Liver (tissue), 8 donors: ENCODE measurements at regions not wholly inside any gene's neighbourhood (a gene's known extent, or its start where the extent isn't known, plus 50 kb on each side); places are given as distances from the start of the nearest gene placed in this dataset.

Experiments
- DNase-seq: peaks from one replicate; pipeline ENCODE4 v3.0.0-alpha.2; 2017; ENCODE audit warnings: low spot score
- H3K27ac ChIP-seq, 2 donors: one replicate each; pipeline ENCODE4 v1.7.0; 2013; ENCODE audit warnings: inconsistent platforms in 2 of 2, low read length in 2 of 2, control low read depth in 1 of 2, low read depth in 1 of 2, mild to moderate bottlenecking in 1 of 2
- H3K27me3 ChIP-seq, 4 donors: one replicate each; pipeline versions ENCODE4 v1.6.1 to v1.7.0; 2013; ENCODE audit warnings: low read length in 3 of 4, inconsistent platforms in 1 of 4, mild to moderate bottlenecking in 1 of 4, moderate library complexity in 1 of 4; ENCODE audit not compliant: control insufficient read depth in 4 of 4, insufficient read depth in 4 of 4
- H3K36me3 ChIP-seq, 4 donors: one replicate each; pipeline versions ENCODE4 v1.6.1 to v1.7.0; 2013; ENCODE audit warnings: low read length in 3 of 4, mild to moderate bottlenecking in 3 of 4, low read depth in 1 of 4, moderate library complexity in 1 of 4; ENCODE audit not compliant: control insufficient read depth in 4 of 4, insufficient read depth in 3 of 4
- H3K4me1 ChIP-seq, 4 donors: one replicate each; pipeline versions ENCODE4 v1.6.1 to v1.7.0; 2013; ENCODE audit warnings: low read length in 3 of 4, mild to moderate bottlenecking in 3 of 4, moderate library complexity in 1 of 4; ENCODE audit not compliant: control insufficient read depth in 4 of 4, insufficient read depth in 4 of 4
- H3K4me3 ChIP-seq, 3 donors: one replicate each; pipeline versions ENCODE4 v1.6.1 to v1.7.0; 2013; ENCODE audit warnings: low read length in 3 of 3, control low read depth in 1 of 3, low read depth in 1 of 3, mild to moderate bottlenecking in 1 of 3
- H3K9ac ChIP-seq, 2 donors: one replicate each; pipeline ENCODE4 v1.7.0; 2013; ENCODE audit warnings: low read length in 2 of 2, mild to moderate bottlenecking in 2 of 2, moderate library complexity in 2 of 2, control low read depth in 1 of 2, low read depth in 1 of 2
- H3K9me3 ChIP-seq, 4 donors: one replicate each; pipeline versions ENCODE4 v1.6.1 to v1.7.0; 2013; ENCODE audit warnings: low read length in 3 of 4; ENCODE audit not compliant: control insufficient read depth in 4 of 4
- EGR1 ChIP-seq, 2 donors: IDR thresholded peaks; 2 replicates each; pipeline ENCODE4 v1.6.1; 2016 to 2018; ENCODE audit warnings: antibody characterized with exemption in 2 of 2, low read depth in 2 of 2
- FOXA1 ChIP-seq: IDR thresholded peaks from 2 replicates; pipeline ENCODE4 v1.6.1; 2016; ENCODE audit warnings: antibody characterized with exemption
- FOXA2 ChIP-seq: IDR thresholded peaks from 2 replicates; pipeline ENCODE4 v1.6.1; 2016; ENCODE audit warnings: antibody characterized with exemption
- HNF4A ChIP-seq, 2 donors: conservative IDR thresholded peaks; 2 replicates each; pipeline ENCODE4 v1.6.1; 2016; ENCODE audit warnings: antibody characterized with exemption in 2 of 2, mild to moderate bottlenecking in 2 of 2
- HNF4G ChIP-seq: IDR thresholded peaks from 2 replicates; pipeline ENCODE4 v1.6.1; 2016; ENCODE audit warnings: antibody characterized with exemption
- NR2F2 ChIP-seq: IDR thresholded peaks from 2 replicates; pipeline ENCODE4 v1.6.1; 2016; ENCODE audit warnings: antibody characterized with exemption
- RAD21 ChIP-seq, 2 donors: IDR thresholded peaks; 2 replicates each; pipeline ENCODE4 v1.6.1; 2016; ENCODE audit warnings: antibody characterized with exemption in 2 of 2, mild to moderate bottlenecking in 2 of 2
- RXRA ChIP-seq, 2 donors: IDR thresholded peaks; 2 replicates each; pipeline ENCODE4 v1.6.1; 2017 to 2018; ENCODE audit warnings: antibody characterized with exemption in 2 of 2, mild to moderate bottlenecking in 1 of 2
- SP1 ChIP-seq: IDR thresholded peaks from 2 replicates; pipeline ENCODE4 v1.6.1; 2018; ENCODE audit warnings: antibody characterized with exemption, mild to moderate bottlenecking
- TAF1 ChIP-seq: conservative IDR thresholded peaks from 2 replicates; pipeline ENCODE4 v1.6.1; 2016; ENCODE audit warnings: antibody characterized with exemption, mild to moderate bottlenecking
- YY1 ChIP-seq: IDR thresholded peaks from 2 replicates; pipeline ENCODE4 v1.6.1; 2016; ENCODE audit warnings: antibody characterized with exemption, mild to moderate bottlenecking
- WGBS: extraction: QIAGEN DNeasy Blood & Tissue Kit; methylation state at CpG from one replicate; pipeline ENCODE4 v1.1.7; 2013; 5-methylcytosine and 5-hydroxymethylcytosine counted together
- TF ChIP-seq, protein P1 (sequence below): fragments of 150-350 bp; IDR thresholded peaks from 2 replicates; pipeline ENCODE4 v1.5.1; 2017; ENCODE audit warnings: improper control_type of control experiment, low read depth, low read length; ENCODE audit not compliant: missing input control
- TF ChIP-seq, protein P2 (sequence below): IDR thresholded peaks from 2 replicates; pipeline ENCODE4 v1.6.1; 2016; ENCODE audit warnings: antibody characterized with exemption
- TF ChIP-seq, protein P3 (sequence below): IDR thresholded peaks from 2 replicates; pipeline ENCODE4 v1.6.1; 2016; ENCODE audit warnings: antibody characterized with exemption, mild to moderate bottlenecking
- TF ChIP-seq, protein P4 (sequence below): IDR thresholded peaks from 2 replicates; pipeline ENCODE4 v1.6.1; 2016; ENCODE audit warnings: antibody characterized with exemption
- donor health status: healthy.
- donor health status: healthy.
- donor health status: healthy.
- donor health status: healthy.
- donor health status: healthy.

DNA sequence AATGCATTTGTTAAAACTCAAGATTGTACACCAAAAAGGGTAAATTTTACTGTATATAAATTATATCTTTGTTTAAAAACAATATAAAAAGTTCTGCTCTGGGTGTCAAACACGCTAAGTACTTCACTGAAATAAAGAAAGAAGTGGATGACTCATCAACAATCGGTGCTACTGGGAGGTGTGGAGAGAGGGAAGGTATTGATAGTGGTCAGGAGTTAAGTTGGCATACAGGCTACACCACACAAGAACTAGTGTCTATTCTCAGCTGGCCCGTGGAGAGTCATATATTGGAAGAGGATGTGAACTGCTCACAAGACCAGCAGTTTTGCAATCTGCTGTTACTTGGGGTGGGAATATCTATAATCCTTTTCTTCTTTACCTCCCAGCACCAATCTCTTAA is 145.7 kb upstream of the TRPC7 start:
- Histone ChIP-seq H3K27me3 (no peaks in the 10 kb centered on the region), H3K27ac (no peak overlapping the region), H3K4me1 (no peaks in the 10 kb centered on the region), H3K9ac (no peak overlapping the region), H3K9me3 (no peaks in the 10 kb centered on the region), H3K4me3 (no peak overlapping the region), H3K36me3 (no peaks in the 10 kb centered on the region)
- 62% methylated on average over 3 of the region's 3 CpGs for WGBS
- no peak for DNase-seq
- no peak for TF ChIP-seq SP1
- TF ChIP-seq, protein P1, sequence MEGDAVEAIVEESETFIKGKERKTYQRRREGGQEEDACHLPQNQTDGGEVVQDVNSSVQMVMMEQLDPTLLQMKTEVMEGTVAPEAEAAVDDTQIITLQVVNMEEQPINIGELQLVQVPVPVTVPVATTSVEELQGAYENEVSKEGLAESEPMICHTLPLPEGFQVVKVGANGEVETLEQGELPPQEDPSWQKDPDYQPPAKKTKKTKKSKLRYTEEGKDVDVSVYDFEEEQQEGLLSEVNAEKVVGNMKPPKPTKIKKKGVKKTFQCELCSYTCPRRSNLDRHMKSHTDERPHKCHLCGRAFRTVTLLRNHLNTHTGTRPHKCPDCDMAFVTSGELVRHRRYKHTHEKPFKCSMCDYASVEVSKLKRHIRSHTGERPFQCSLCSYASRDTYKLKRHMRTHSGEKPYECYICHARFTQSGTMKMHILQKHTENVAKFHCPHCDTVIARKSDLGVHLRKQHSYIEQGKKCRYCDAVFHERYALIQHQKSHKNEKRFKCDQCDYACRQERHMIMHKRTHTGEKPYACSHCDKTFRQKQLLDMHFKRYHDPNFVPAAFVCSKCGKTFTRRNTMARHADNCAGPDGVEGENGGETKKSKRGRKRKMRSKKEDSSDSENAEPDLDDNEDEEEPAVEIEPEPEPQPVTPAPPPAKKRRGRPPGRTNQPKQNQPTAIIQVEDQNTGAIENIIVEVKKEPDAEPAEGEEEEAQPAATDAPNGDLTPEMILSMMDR, result no peak
- no peak for TF ChIP-seq YY1
- TF ChIP-seq HNF4A (conservative IDR thresholded peaks at IDR 0.05), result no peak
- TF ChIP-seq EGR1 (IDR thresholded peaks at IDR 0.05; ENCODE audit: low read depth in 2 of 2), result no peak
- TF ChIP-seq FOXA2, result no peak
- no peak for TF ChIP-seq RXRA (IDR thresholded peaks at IDR 0.05)
- TF ChIP-seq HNF4G, result no peak

DNA sequence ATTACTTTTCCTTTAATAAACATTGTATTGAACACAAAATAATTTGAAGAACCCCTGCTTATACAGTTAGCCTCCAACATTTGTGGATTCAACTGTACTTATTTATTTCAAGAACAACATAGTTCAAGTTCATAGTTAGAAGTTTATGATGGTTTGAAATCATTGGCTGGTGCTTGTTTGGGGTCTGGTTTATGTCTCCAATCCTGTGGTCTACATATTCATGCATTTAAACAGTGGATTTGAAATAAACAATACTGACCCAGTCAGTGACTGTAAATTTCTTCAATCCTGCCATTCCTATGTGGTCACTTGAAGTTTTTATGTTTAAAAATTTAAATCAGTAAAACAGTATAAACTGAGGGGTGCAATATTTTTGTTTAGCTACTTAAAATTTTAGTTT is 145.1 kb upstream of the TRPC7 start:
- H3K27ac ChIP-seq, result no peak overlapping the region
- TF ChIP-seq HNF4G (no peak), NR2F2 (no peak), TAF1 (no peak)
- TF ChIP-seq, protein P2, sequence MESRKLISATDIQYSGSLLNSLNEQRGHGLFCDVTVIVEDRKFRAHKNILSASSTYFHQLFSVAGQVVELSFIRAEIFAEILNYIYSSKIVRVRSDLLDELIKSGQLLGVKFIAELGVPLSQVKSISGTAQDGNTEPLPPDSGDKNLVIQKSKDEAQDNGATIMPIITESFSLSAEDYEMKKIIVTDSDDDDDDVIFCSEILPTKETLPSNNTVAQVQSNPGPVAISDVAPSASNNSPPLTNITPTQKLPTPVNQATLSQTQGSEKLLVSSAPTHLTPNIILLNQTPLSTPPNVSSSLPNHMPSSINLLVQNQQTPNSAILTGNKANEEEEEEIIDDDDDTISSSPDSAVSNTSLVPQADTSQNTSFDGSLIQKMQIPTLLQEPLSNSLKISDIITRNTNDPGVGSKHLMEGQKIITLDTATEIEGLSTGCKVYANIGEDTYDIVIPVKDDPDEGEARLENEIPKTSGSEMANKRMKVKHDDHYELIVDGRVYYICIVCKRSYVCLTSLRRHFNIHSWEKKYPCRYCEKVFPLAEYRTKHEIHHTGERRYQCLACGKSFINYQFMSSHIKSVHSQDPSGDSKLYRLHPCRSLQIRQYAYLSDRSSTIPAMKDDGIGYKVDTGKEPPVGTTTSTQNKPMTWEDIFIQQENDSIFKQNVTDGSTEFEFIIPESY, result no peak
- TF ChIP-seq, protein P1, result no peak
- H3K9me3 ChIP-seq, result no peaks in the 10 kb centered on the region
- DNase-seq, result no peak
- H3K4me1 ChIP-seq, result no peaks in the 10 kb centered on the region
- no peak overlapping the region for H3K4me3 ChIP-seq
- H3K36me3 ChIP-seq, result no peaks in the 10 kb centered on the region
- H3K27me3 ChIP-seq, result no peaks in the 10 kb centered on the region
- no peak overlapping the region for H3K9ac ChIP-seq

DNA sequence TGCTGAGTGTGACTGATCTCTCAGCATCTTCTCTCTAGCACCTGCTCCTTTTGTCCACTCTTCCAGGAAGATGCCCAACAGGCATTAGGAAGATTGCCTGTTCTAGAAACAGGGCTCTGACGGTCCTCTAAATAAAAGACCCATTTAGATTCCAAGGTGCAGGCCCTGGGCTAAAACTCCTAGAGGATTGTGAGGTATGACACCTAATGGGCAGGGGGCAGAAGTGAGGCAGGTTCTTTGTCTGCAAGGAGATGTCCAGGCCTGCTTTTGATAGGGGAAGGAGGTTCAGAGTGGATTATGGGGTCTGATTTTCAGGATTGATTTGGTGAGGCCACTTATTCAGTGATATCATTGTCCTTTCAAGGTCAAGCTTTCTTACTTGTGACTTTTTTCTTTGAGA is 140.8 kb upstream of the TRPC7 start:
- H3K27ac ChIP-seq, result no peak overlapping the region
- no peak for DNase-seq
- no peak overlapping the region for H3K9ac ChIP-seq
- H3K4me3 ChIP-seq, result no peak overlapping the region
- no peaks in the 10 kb centered on the region for H3K27me3 ChIP-seq
- H3K9me3 ChIP-seq, result no peaks in the 10 kb centered on the region
- no peaks in the 10 kb centered on the region for H3K36me3 ChIP-seq
- WGBS, result 33% methylated on average over 1 of the region's 1 CpG
- H3K4me1 ChIP-seq, result no peaks in the 10 kb centered on the region
- TF ChIP-seq SP1, result no peak
- TF ChIP-seq TAF1, result no peak
- TF ChIP-seq FOXA1, result no peak
- TF ChIP-seq, protein P2, result no peak
- TF ChIP-seq YY1, result no peak
- no peak for TF ChIP-seq NR2F2
- TF ChIP-seq, protein P3, sequence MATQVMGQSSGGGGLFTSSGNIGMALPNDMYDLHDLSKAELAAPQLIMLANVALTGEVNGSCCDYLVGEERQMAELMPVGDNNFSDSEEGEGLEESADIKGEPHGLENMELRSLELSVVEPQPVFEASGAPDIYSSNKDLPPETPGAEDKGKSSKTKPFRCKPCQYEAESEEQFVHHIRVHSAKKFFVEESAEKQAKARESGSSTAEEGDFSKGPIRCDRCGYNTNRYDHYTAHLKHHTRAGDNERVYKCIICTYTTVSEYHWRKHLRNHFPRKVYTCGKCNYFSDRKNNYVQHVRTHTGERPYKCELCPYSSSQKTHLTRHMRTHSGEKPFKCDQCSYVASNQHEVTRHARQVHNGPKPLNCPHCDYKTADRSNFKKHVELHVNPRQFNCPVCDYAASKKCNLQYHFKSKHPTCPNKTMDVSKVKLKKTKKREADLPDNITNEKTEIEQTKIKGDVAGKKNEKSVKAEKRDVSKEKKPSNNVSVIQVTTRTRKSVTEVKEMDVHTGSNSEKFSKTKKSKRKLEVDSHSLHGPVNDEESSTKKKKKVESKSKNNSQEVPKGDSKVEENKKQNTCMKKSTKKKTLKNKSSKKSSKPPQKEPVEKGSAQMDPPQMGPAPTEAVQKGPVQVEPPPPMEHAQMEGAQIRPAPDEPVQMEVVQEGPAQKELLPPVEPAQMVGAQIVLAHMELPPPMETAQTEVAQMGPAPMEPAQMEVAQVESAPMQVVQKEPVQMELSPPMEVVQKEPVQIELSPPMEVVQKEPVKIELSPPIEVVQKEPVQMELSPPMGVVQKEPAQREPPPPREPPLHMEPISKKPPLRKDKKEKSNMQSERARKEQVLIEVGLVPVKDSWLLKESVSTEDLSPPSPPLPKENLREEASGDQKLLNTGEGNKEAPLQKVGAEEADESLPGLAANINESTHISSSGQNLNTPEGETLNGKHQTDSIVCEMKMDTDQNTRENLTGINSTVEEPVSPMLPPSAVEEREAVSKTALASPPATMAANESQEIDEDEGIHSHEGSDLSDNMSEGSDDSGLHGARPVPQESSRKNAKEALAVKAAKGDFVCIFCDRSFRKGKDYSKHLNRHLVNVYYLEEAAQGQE, result no peak
- no peak for TF ChIP-seq HNF4A (conservative IDR thresholded peaks at IDR 0.05)
- no peak for TF ChIP-seq RAD21 (IDR thresholded peaks at IDR 0.05)
- TF ChIP-seq, protein P4, sequence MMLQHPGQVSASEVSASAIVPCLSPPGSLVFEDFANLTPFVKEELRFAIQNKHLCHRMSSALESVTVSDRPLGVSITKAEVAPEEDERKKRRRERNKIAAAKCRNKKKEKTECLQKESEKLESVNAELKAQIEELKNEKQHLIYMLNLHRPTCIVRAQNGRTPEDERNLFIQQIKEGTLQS, result no peak
